HepG2 (cell line): ENCODE measurements at regions not wholly inside any gene's neighbourhood (a gene's known extent, or its start where the extent isn't known, plus 50 kb on each side); places are given as distances from the start of the nearest gene placed in this dataset.

ENCODE experiments used
- HDAC2 ChIP-seq: sonication (generic); formaldehyde crosslinking; IDR thresholded peaks from 2 replicates; pipeline ENCODE4 v1.4.0; 2020; ENCODE audit warnings: missing genetic modification reagents
- MAFG ChIP-seq: sonication (generic); formaldehyde crosslinking; IDR thresholded peaks from 2 replicates; pipeline ENCODE4 v1.5.1; 2020; ENCODE audit warnings: mild to moderate bottlenecking, missing genetic modification reagents
- SKI ChIP-seq: fragments of 450-650 bp; IDR thresholded peaks from one replicate; pipeline ENCODE4 v1.6.1; 2018; ENCODE audit warnings: mild to moderate bottlenecking; ENCODE audit not compliant: partially characterized antibody
- TF ChIP-seq, protein P1 (sequence below): sonication (generic); formaldehyde crosslinking; IDR thresholded peaks from 2 replicates; pipeline ENCODE4 v1.8.0; 2022; ENCODE audit warnings: mild to moderate bottlenecking, missing genetic modification reagents, moderate library complexity
- TF ChIP-seq, protein P2 (sequence below): sonication (generic); formaldehyde crosslinking; IDR thresholded peaks from 2 replicates; pipeline ENCODE4 v1.9.0; 2021; ENCODE audit warnings: missing genetic modification reagents, borderline replicate concordance
- TF ChIP-seq, protein P3 (sequence below): IDR thresholded peaks from 2 replicates; pipeline ENCODE4 v1.6.1; 2016
- TF ChIP-seq, protein P4 (sequence below): sonication (generic); formaldehyde crosslinking; IDR thresholded peaks from 2 replicates; pipeline ENCODE4 v1.5.1; 2020; ENCODE audit warnings: mild to moderate bottlenecking, missing genetic modification reagents, moderate library complexity

DNA sequence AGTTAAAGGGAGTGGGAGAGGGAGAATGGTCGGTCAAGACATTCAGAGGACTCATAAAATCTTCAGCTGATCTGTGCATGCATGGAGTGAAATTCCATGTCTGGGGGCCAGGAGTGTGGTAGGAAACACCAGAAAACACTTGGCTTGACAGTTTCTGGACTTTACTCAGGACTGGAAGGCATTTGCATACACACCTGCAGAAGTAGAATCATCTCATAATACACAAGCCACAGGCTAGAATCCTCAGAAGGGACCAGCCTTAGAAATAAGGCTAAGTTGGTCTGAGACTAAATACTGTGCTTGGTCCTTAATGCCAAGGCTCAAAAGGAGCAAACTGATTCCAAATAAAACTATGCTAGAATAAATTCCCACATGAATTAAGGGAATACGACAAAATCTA, 328.1 kb upstream of the KITLG start (continued):
- TF ChIP-seq, protein P1, sequence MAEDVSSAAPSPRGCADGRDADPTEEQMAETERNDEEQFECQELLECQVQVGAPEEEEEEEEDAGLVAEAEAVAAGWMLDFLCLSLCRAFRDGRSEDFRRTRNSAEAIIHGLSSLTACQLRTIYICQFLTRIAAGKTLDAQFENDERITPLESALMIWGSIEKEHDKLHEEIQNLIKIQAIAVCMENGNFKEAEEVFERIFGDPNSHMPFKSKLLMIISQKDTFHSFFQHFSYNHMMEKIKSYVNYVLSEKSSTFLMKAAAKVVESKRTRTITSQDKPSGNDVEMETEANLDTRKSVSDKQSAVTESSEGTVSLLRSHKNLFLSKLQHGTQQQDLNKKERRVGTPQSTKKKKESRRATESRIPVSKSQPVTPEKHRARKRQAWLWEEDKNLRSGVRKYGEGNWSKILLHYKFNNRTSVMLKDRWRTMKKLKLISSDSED (CRISPR knock-in tag) = no peak
- TF ChIP-seq MAFG (CRISPR knock-in tag) (no peak), HDAC2 (CRISPR knock-in tag) (no peak), SKI (no peak)
- TF ChIP-seq, protein P2, sequence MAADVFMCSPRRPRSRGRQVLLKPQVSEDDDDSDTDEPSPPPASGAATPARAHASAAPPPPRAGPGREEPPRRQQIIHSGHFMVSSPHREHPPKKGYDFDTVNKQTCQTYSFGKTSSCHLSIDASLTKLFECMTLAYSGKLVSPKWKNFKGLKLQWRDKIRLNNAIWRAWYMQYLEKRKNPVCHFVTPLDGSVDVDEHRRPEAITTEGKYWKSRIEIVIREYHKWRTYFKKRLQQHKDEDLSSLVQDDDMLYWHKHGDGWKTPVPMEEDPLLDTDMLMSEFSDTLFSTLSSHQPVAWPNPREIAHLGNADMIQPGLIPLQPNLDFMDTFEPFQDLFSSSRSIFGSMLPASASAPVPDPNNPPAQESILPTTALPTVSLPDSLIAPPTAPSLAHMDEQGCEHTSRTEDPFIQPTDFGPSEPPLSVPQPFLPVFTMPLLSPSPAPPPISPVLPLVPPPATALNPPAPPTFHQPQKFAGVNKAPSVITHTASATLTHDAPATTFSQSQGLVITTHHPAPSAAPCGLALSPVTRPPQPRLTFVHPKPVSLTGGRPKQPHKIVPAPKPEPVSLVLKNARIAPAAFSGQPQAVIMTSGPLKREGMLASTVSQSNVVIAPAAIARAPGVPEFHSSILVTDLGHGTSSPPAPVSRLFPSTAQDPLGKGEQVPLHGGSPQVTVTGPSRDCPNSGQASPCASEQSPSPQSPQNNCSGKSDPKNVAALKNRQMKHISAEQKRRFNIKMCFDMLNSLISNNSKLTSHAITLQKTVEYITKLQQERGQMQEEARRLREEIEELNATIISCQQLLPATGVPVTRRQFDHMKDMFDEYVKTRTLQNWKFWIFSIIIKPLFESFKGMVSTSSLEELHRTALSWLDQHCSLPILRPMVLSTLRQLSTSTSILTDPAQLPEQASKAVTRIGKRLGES (CRISPR knock-in tag) = no peak
- TF ChIP-seq, protein P3, sequence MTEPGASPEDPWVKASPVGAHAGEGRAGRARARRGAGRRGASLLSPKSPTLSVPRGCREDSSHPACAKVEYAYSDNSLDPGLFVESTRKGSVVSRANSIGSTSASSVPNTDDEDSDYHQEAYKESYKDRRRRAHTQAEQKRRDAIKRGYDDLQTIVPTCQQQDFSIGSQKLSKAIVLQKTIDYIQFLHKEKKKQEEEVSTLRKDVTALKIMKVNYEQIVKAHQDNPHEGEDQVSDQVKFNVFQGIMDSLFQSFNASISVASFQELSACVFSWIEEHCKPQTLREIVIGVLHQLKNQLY (CRISPR knock-in tag) = no peak
- TF ChIP-seq, protein P4, sequence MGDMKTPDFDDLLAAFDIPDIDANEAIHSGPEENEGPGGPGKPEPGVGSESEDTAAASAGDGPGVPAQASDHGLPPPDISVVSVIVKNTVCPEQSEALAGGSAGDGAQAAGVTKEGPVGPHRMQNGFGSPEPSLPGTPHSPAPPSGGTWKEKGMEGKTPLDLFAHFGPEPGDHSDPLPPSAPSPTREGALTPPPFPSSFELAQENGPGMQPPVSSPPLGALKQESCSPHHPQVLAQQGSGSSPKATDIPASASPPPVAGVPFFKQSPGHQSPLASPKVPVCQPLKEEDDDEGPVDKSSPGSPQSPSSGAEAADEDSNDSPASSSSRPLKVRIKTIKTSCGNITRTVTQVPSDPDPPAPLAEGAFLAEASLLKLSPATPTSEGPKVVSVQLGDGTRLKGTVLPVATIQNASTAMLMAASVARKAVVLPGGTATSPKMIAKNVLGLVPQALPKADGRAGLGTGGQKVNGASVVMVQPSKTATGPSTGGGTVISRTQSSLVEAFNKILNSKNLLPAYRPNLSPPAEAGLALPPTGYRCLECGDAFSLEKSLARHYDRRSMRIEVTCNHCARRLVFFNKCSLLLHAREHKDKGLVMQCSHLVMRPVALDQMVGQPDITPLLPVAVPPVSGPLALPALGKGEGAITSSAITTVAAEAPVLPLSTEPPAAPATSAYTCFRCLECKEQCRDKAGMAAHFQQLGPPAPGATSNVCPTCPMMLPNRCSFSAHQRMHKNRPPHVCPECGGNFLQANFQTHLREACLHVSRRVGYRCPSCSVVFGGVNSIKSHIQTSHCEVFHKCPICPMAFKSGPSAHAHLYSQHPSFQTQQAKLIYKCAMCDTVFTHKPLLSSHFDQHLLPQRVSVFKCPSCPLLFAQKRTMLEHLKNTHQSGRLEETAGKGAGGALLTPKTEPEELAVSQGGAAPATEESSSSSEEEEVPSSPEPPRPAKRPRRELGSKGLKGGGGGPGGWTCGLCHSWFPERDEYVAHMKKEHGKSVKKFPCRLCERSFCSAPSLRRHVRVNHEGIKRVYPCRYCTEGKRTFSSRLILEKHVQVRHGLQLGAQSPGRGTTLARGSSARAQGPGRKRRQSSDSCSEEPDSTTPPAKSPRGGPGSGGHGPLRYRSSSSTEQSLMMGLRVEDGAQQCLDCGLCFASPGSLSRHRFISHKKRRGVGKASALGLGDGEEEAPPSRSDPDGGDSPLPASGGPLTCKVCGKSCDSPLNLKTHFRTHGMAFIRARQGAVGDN (CRISPR knock-in tag) = no peak
